ENCODE measurements at regions not wholly inside any gene's neighbourhood (a gene's known extent, or its start where the extent isn't known, plus 50 kb on each side); places are given as distances from the start of the nearest gene placed in this dataset.

GRCh38 chr12:92504594-92504981, 198.2 kb upstream of the PLEKHG7 start:
- TF ChIP-seq ESRRG (CRISPR knock-in tag; IDR thresholded peaks at IDR 0.05) (no peak), RARB (CRISPR knock-in tag; IDR thresholded peaks at IDR 0.05) (no peak), TOX (CRISPR knock-in tag; IDR thresholded peaks at IDR 0.05; ENCODE audit: borderline replicate concordance) (no peak), CSRNP3 (CRISPR knock-in tag; IDR thresholded peaks at IDR 0.05) (no peak)

GRCh38 chr12:92503971-92504593, 198.7 kb upstream of the PLEKHG7 start:
- ATAC-seq: no peak
- TF ChIP-seq ZFP3 (CRISPR knock-in tag; IDR thresholded peaks at IDR 0.05) (no peak), PATZ1 (CRISPR knock-in tag; IDR thresholded peaks at IDR 0.05; ENCODE audit: borderline replicate concordance) (no peak), ZFP30 (CRISPR knock-in tag; IDR thresholded peaks at IDR 0.05) (no peak), CREB5 (CRISPR knock-in tag; IDR thresholded peaks at IDR 0.05; ENCODE audit: low read depth) (no peak), POU6F1 (CRISPR knock-in tag; IDR thresholded peaks at IDR 0.05; ENCODE audit: borderline replicate concordance, low read depth) (no peak), OSR1 (CRISPR knock-in tag; IDR thresholded peaks at IDR 0.05) (no peak), ZC3H10 (CRISPR knock-in tag; IDR thresholded peaks at IDR 0.05) (no peak), CSRNP3 (CRISPR knock-in tag; IDR thresholded peaks at IDR 0.05) (no peak), SNAI2 (CRISPR knock-in tag; IDR thresholded peaks at IDR 0.05) (no peak), BACH2 (CRISPR knock-in tag; IDR thresholded peaks at IDR 0.05; ENCODE audit: borderline replicate concordance) (no peak), ESRRG (CRISPR knock-in tag; IDR thresholded peaks at IDR 0.05) (no peak), ZNF8 (CRISPR knock-in tag; IDR thresholded peaks at IDR 0.05) (no peak), TOX (CRISPR knock-in tag; IDR thresholded peaks at IDR 0.05; ENCODE audit: borderline replicate concordance) (no peak), GLIS3 (CRISPR knock-in tag; IDR thresholded peaks at IDR 0.05) (no peak)

More at GRCh38 chr12:92504594-92504981, 198.2 kb upstream of the PLEKHG7 start:
- no peak for ATAC-seq

GRCh38 chr12:92503029-92503931, 199.5 kb upstream of the PLEKHG7 start:
- ATAC-seq: no peak
- TF ChIP-seq CSDC2 (CRISPR knock-in tag; IDR thresholded peaks at IDR 0.05) (no peak), CREB5 (CRISPR knock-in tag; IDR thresholded peaks at IDR 0.05; ENCODE audit: low read depth) (no peak), TSHZ2 (CRISPR knock-in tag; IDR thresholded peaks at IDR 0.05) (no peak), ZNF565 (CRISPR knock-in tag; conservative IDR thresholded peaks at IDR 0.05; ENCODE audit: low read depth) (no peak), CSRNP3 (CRISPR knock-in tag; IDR thresholded peaks at IDR 0.05) (no peak)

All from SK-N-SH treated with all-trans-retinoic acid at 6 μM for 48 hours (cell line).